ENCODE measurements at regions not wholly inside any gene's neighbourhood (a gene's known extent, or its start where the extent isn't known, plus 50 kb on each side); places are given as distances from the start of the nearest gene placed in this dataset.

- H3K27ac ChIP-seq: no peak overlapping the region
- H3K4me3 ChIP-seq: no peak overlapping the region
Measured at GRCh38 chr13:31081316-31081715, 80.4 kb downstream of the HSPH1 start.

DNA sequence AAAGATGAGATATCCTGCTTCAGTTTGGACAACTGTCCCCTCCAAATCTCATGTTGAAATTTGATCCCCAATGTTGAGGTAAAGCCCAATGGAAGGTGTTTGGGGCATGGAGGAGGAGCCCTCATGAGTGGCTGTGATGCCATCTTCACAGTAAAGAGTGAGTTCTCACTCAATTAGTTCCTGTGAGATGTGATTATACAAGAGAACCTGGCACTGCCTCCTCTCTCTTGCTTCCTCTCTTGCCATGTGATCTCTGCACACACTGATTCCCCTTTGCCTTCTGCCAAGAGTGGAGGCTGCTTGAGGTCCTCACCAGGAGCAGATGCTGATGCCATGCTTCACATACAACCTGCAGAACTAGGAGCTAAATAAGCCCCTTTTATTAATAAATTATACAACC, 86.9 kb downstream of the HSPH1 start:
- no peak overlapping the region for H3K4me3 ChIP-seq
- H3K27ac ChIP-seq: no peak overlapping the region

- no peak overlapping the region for H3K4me3 ChIP-seq
- no peak overlapping the region for H3K27ac ChIP-seq
Measured at GRCh38 chr13:31073859-31074718, 87.6 kb downstream of the HSPH1 start.

GRCh38 chr13:31072041-31072440, 89.7 kb downstream of the HSPH1 start:
- H3K27ac ChIP-seq: no peak overlapping the region
- H3K4me3 ChIP-seq: no peak overlapping the region

DNA sequence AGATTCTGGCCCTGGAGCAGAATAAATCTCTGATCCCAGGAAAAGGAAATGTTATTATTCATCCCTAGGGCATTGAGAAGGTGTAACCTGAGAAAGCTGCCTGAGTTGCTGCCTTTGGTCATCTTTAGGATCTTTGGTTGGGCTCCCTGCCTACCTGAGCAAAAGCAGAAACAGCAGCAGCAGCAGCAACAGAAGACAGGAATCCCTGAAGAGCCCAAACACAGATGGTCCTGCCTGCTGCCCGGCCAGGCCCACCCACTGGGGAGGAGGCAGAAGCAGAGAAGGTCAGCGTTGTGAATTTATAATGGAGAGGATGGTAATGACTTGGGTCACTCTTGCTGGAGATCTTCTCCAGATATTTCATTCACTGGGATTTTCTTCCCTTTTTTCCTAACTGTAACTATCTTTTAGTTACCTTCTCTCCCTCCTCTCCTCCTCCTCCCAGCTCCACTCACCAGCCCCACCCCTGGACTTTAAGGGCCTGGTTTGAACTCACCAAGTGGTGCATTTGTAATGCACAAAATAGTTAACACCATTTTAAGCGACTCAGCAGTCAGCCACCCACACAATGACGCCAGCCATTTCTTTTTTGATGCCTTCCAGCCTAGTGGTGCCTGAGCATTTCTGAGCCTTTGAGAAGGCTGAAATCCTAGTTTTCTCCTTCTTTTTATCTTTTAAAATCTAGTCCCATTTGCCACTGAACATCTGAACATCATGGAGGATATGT, 91.7 kb downstream of the HSPH1 start:
- Histone ChIP-seq H3K4me3 (no peak overlapping the region), H3K27ac (no peak overlapping the region)

- Histone ChIP-seq H3K27ac (no peak overlapping the region), H3K4me3 (no peak overlapping the region)
Measured at GRCh38 chr13:31068119-31068423, 93.6 kb downstream of the HSPH1 start.

- no peak overlapping the region for H3K27ac ChIP-seq
Measured at GRCh38 chr13:31067416-31068118, 94.1 kb downstream of the HSPH1 start.

DNA sequence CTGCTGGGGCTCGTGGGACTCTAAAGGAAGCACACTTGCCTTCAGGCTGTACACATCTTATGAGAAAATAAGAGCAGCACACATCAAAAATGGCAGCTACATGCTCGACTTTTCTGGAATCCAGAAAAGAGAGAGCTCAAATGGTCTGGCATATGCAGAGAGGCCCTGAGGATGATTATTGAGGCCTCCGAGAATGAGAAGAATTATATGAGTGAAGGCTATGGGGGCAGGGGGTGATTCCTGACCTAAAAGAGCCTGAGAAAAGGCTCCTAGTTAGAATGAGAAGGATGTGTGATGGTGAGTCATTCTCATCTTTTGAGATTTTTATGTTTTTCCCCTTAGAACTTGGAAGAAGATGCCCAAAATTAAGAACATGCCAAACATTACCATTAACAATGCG, 97.1 kb downstream of the HSPH1 start:
- no peak overlapping the region for H3K4me3 ChIP-seq
- H3K27ac ChIP-seq: no peak overlapping the region

More at GRCh38 chr13:31067416-31068118, 94.1 kb downstream of the HSPH1 start:
- H3K4me3 ChIP-seq: no peak overlapping the region

DNA sequence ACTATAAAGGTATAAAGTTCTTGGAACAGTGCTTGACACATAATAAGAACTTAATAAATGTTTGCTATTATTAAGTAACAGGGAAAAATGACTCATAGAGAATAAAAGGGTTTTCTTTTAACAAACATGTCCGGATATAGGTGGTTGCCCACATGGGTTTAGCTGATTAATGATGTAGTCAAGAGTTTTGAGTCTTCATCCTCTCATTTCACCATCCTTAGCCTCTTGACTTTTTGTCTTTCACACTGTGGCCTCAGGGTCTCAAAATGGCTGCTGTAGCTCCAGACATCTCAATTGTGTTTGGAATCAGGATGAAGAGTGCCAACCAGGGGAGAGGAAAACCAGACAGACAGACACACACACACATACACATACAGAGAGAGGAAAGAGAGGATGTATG, 97.9 kb downstream of the HSPH1 start:
- no peak overlapping the region for H3K27ac ChIP-seq

DNA sequence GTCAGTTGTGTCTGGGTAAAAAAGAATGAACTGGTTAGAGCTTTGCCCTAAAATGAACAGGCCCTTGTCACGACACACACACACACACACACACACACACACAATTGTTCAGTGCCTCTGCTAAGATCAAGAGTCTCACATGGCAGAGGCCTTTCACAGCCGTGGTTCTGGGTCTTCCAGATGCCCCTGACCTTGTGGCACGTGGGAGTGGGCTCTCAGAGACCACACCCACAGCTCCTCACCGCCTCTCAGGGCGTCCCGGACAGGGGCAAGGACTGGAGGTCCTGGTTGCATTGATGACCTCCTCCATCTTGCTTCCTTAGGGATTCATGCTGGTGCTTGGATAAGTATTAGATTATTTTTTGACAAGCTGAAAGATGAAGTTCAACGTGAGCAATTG, 101.0 kb downstream of the HSPH1 start:
- no peak overlapping the region for H3K27ac ChIP-seq
- H3K4me3 ChIP-seq: no peak overlapping the region

More for the DNA sequence above, 97.9 kb downstream of the HSPH1 start:
- H3K4me3 ChIP-seq: no peak overlapping the region

DNA sequence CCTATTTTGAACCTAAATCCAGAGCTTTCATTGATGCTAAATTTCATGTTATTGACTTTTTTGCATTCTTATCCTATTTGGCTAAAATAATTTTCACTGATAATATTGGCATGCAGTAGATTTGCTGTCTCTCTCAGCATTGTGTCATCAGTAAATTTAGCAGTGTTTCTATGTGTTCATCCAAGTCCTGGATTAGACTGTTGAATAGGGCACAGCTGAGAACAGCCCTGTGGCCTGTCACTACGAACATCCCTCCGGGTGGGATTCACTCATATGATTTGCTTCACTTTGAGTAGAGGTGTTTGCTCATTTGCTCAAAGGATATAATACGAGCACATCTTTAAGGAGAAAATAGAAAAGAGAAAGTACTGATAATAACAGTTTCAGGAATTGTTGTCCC, 101.5 kb downstream of the HSPH1 start:
- H3K27ac ChIP-seq: no peak overlapping the region

GRCh38 chr13:31057403-31058033, 104.2 kb downstream of the HSPH1 start:
- Histone ChIP-seq H3K27ac (no peak overlapping the region), H3K4me3 (no peak overlapping the region)

More for the DNA sequence above, 101.5 kb downstream of the HSPH1 start:
- H3K4me3 ChIP-seq: no peak overlapping the region

DNA sequence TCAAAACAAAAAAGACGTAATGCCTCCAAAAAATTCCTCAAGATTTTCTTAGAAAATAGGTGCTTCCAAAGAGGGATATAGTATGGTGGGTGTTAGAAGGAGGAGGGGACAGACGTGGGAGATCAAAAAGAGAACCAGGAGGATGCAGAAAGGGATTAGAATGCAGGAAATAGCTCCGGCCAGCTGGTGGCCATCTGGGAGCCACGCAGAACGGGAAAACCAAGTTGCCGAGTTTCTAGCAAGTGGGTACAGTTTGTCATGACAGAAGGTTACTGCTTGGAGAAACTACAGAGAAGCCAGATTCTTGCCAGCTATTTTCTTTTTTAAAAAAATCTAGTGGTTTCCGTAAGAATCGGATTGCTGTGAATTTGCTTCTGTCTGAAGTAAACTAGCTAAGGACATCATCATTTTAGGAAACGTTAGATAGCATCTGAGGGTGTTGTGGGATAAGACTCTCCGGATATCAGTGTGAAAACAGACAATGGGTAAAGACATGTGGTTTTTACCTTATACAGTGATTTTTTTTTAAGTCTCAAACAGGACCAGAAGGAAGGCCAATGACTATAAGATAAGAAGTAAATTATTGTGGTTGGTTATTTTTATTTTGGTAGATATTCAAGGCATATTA, 104.9 kb downstream of the HSPH1 start:
- no peak overlapping the region for H3K4me3 ChIP-seq
- H3K27ac ChIP-seq: no peak overlapping the region

DNA sequence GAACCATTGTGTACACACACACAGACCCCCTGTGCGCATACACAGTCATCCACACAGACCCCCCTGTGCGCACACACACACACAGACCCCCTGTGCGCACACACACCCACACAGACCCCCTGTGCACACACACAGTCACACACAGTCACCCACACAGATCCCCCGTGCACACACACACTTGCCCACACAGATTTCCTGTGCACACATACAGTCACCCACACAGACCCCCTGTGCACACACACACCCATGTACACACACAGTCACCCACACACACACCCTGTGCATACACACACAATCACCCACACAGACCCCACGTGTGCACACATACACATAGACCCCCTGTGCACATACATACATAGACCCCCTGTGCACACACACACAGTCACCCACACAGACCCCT, 106.1 kb downstream of the HSPH1 start:
- no peak overlapping the region for H3K4me3 ChIP-seq
- H3K27ac ChIP-seq: no peak overlapping the region

DNA sequence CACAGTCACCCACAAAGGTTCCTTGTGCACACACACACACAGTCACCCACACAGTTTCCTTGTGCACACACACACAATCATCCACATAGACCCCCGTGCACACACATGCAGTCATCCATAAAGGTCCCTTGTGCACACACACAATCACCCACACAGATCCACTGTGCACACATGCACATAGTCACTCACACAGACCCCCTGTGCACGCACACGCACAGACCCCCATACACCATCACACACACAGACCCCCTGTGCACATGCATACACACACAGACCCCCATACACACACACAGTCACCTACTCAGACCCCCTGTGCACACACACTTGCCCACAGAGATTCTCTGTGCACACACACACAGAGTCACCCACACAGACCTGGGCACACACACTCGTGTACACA, 107.1 kb downstream of the HSPH1 start:
- H3K4me3 ChIP-seq: no peak overlapping the region
- no peak overlapping the region for H3K27ac ChIP-seq

DNA sequence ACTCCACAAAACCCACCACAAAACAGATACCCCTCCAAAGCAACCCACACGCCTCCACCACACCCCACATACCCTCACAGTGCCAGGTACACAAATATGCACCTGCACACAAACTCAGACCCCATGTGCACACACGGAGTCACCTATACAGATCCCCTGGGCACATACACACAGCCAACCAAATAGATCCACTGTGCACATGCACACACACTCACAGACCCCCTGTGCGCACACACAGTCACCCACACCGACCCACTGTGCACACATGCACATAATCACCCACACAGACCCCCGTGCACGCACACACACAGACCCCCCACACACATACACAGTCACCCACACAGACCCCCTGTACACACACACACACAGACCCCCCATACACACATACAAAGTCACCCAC, 107.8 kb downstream of the HSPH1 start:
- H3K4me3 ChIP-seq: no peak overlapping the region

GRCh38 chr13:31053091-31053490, 108.6 kb downstream of the HSPH1 start:
- Histone ChIP-seq H3K4me3 (no peak overlapping the region), H3K27ac (no peak overlapping the region)

More for the DNA sequence above, 107.8 kb downstream of the HSPH1 start:
- no peak overlapping the region for H3K27ac ChIP-seq

- Histone ChIP-seq H3K4me3 (no peak overlapping the region), H3K27ac (no peak overlapping the region)
Measured at GRCh38 chr13:31052478-31052877, 109.2 kb downstream of the HSPH1 start.

- no peak overlapping the region for H3K4me3 ChIP-seq
- H3K27ac ChIP-seq: no peak overlapping the region
Measured at GRCh38 chr13:31051999-31052398, 109.7 kb downstream of the HSPH1 start.
